K562 (cell line): ENCODE measurements at regions not wholly inside any gene's neighbourhood (a gene's known extent, or its start where the extent isn't known, plus 50 kb on each side); places are given as distances from the start of the nearest gene placed in this dataset.

Source experiments
- CHD2 ChIP-seq: IDR thresholded peaks from 2 replicates; pipeline ENCODE4 v1.6.1; 2011; ENCODE audit warnings: low read depth, low read length
- CTBP1 ChIP-seq: fragments of 450-650 bp; IDR thresholded peaks from 2 replicates; pipeline ENCODE4 v1.6.1; 2016; ENCODE audit warnings: borderline replicate concordance
- CUX1 ChIP-seq: fragments of 200-800 bp; sonication (Bioruptor generic); IDR thresholded peaks from 2 replicates; pipeline ENCODE4 v1.6.1; 2016; ENCODE audit warnings: missing genetic modification characterization, missing compliant biosample characterization
- EZH2 ChIP-seq: IDR thresholded peaks from 2 replicates; pipeline ENCODE4 v1.6.1; 2012; ENCODE audit warnings: low read depth, mild to moderate bottlenecking, inconsistent platforms, low read length, borderline replicate concordance
- POLR2AphosphoS5 ChIP-seq: IDR thresholded peaks from 2 replicates; pipeline ENCODE4 v1.6.1; 2011; ENCODE audit warnings: mild to moderate bottlenecking, low read depth, low read length, moderate library complexity; ENCODE audit not compliant: control insufficient read depth, insufficient read depth
- RBM25 ChIP-seq: fragments of 200-400 bp; formaldehyde crosslinking; IDR thresholded peaks from 2 replicates; pipeline ENCODE4 v1.6.1; 2018; ENCODE audit warnings: low read length, low read depth, moderate library complexity; ENCODE audit not compliant: severe bottlenecking

GRCh38 chr4:185890196-185890595, 78.2 kb upstream of the SORBS2 start:
- TF ChIP-seq EZH2 (no peak), POLR2AphosphoS5 (no peak), CHD2 (no peak), CUX1 (CRISPR knock-in tag) (no peak), RBM25 (no peak), CTBP1 (no peak)
